ENCODE measurements at regions not wholly inside any gene's neighbourhood (a gene's known extent, or its start where the extent isn't known, plus 50 kb on each side); places are given as distances from the start of the nearest gene placed in this dataset.
A peak's percentile ranks its signal among the peaks of the same experiment; 100 is the strongest.

- DNase-seq (ENCODE audit: insufficient read length, low spot score) (no peak), FAIRE-seq (no peak)
These were observed 526.1 kb downstream of the CCER1 start for GRCh38 chr12:90428881-90429280.

- FAIRE-seq (no peak), DNase-seq (ENCODE audit: insufficient read length, low spot score) (no peak)
These were observed 526.5 kb downstream of the CCER1 start for GRCh38 chr12:90428465-90428864.

GRCh38 chr12:90423965-90424364 lies 531.0 kb downstream of the CCER1 start:
- FAIRE-seq (no peak), DNase-seq (ENCODE audit: insufficient read length, low spot score) (no peak)

GRCh38 chr12:90410962-90411361 lies 544.0 kb downstream of the CCER1 start:
- DNase-seq (ENCODE audit: insufficient read length, low spot score) (no peak), FAIRE-seq (no peak)

- no peak for DNase-seq (ENCODE audit: insufficient read length, low spot score)
- FAIRE-seq = no peak
These were observed 547.1 kb downstream of the CCER1 start for GRCh38 chr12:90407841-90408240.

- no peak for FAIRE-seq
- DNase-seq (ENCODE audit: insufficient read length, low spot score) = no peak
These were observed 550.9 kb downstream of the CCER1 start for GRCh38 chr12:90404071-90404470.

GRCh38 chr12:90401185-90401584 lies 553.8 kb downstream of the CCER1 start:
- DNase-seq (ENCODE audit: insufficient read length, low spot score) (no peak), FAIRE-seq (no peak)

GRCh38 chr12:90399357-90399756 lies 555.6 kb downstream of the CCER1 start:
- FAIRE-seq = peak; percentile 51
- DNase-seq (ENCODE audit: insufficient read length, low spot score) = no peak

GRCh38 chr12:90398285-90398836 lies 556.6 kb downstream of the CCER1 start:
- DNase-seq (ENCODE audit: insufficient read length, low spot score) (no peak), FAIRE-seq (no peak)

GRCh38 chr12:90396556-90396955 lies 558.4 kb downstream of the CCER1 start:
- FAIRE-seq = no peak

GRCh38 chr12:90393652-90394051 lies 561.3 kb downstream of the CCER1 start:
- FAIRE-seq = no peak

More at GRCh38 chr12:90396556-90396955, 558.4 kb downstream of the CCER1 start:
- no peak for DNase-seq (ENCODE audit: insufficient read length, low spot score)

GRCh38 chr12:90393089-90393488 lies 561.9 kb downstream of the CCER1 start:
- no peak for DNase-seq (ENCODE audit: insufficient read length, low spot score)
- no peak for FAIRE-seq

More at GRCh38 chr12:90393652-90394051, 561.3 kb downstream of the CCER1 start:
- DNase-seq (ENCODE audit: insufficient read length, low spot score) = no peak

- FAIRE-seq (no peak), DNase-seq (ENCODE audit: insufficient read length, low spot score) (no peak)
These were observed 564.0 kb downstream of the CCER1 start for GRCh38 chr12:90390947-90391346.

GRCh38 chr12:90368081-90368480 lies 586.9 kb downstream of the CCER1 start:
- no peak for FAIRE-seq
- DNase-seq (ENCODE audit: insufficient read length, low spot score) = no peak

GRCh38 chr12:90366286-90366685 lies 588.7 kb downstream of the CCER1 start:
- DNase-seq (ENCODE audit: insufficient read length, low spot score) (no peak), FAIRE-seq (no peak)

GRCh38 chr12:90360300-90360699 lies 594.7 kb downstream of the CCER1 start:
- DNase-seq (ENCODE audit: insufficient read length, low spot score) = no peak
- no peak for FAIRE-seq

GRCh38 chr12:90355711-90356355 lies 599.1 kb downstream of the CCER1 start:
- DNase-seq (ENCODE audit: insufficient read length, low spot score) = no peak
- no peak for FAIRE-seq

- no peak for FAIRE-seq
- no peak for DNase-seq (ENCODE audit: insufficient read length, low spot score)
These were observed 611.0 kb downstream of the CCER1 start for GRCh38 chr12:90343966-90344365.

GRCh38 chr12:90342081-90342480 lies 612.9 kb downstream of the CCER1 start:
- FAIRE-seq = no peak
- DNase-seq (ENCODE audit: insufficient read length, low spot score) = no peak

- FAIRE-seq (no peak), DNase-seq (ENCODE audit: insufficient read length, low spot score) (no peak)
These were observed 615.1 kb downstream of the CCER1 start for GRCh38 chr12:90339837-90340236.

GRCh38 chr12:90338365-90338764 lies 616.6 kb downstream of the CCER1 start:
- DNase-seq (ENCODE audit: insufficient read length, low spot score) = no peak
- no peak for FAIRE-seq

GRCh38 chr12:90337018-90337417 lies 618.0 kb downstream of the CCER1 start:
- FAIRE-seq (no peak), DNase-seq (ENCODE audit: insufficient read length, low spot score) (no peak)

GRCh38 chr12:90335566-90335965 lies 619.4 kb downstream of the CCER1 start:
- FAIRE-seq (no peak), DNase-seq (ENCODE audit: insufficient read length, low spot score) (no peak)
